IPS-11a (cell line): ENCODE measurements at regions not wholly inside any gene's neighbourhood (a gene's known extent, or its start where the extent isn't known, plus 50 kb on each side); places are given as distances from the start of the nearest gene placed in this dataset.
"Not testable (repeated sequence)": the region's sequence is repeated elsewhere in the genome, so short reads cannot be mapped to it uniquely, and the experiment has no call there.

ENCODE experiments used
- H3K4me3 ChIP-seq: one replicate; pipeline ENCODE4 v1.5.1; 2013; ENCODE audit warnings: low read depth, low read length, control low read depth

- H3K4me3 ChIP-seq: no peak overlapping the region
Observed at GRCh38 chr4:179164267-179164999, 1722.2 kb upstream of the AGA start.

GRCh38 chr4:179165000-179165738 is 1722.9 kb upstream of the AGA start:
- no peak overlapping the region for H3K4me3 ChIP-seq

- peak overlapping the region; percentile 14 for H3K4me3 ChIP-seq
Observed at GRCh38 chr4:179165862-179166261, 1723.6 kb upstream of the AGA start.

GRCh38 chr4:179170308-179170707 is 1728.1 kb upstream of the AGA start:
- H3K4me3 ChIP-seq: not testable (repeated sequence)

GRCh38 chr4:179182741-179183140 is 1740.5 kb upstream of the AGA start:
- no peak overlapping the region for H3K4me3 ChIP-seq

GRCh38 chr4:179195887-179196286 is 1753.7 kb upstream of the AGA start:
- no peak overlapping the region for H3K4me3 ChIP-seq

- no peak overlapping the region for H3K4me3 ChIP-seq
Observed at GRCh38 chr4:179196511-179196910, 1754.3 kb upstream of the AGA start.

- no peak overlapping the region for H3K4me3 ChIP-seq
Observed at GRCh38 chr4:179200681-179201080, 1758.4 kb upstream of the AGA start.

- H3K4me3 ChIP-seq: no peak overlapping the region
Observed at GRCh38 chr4:179225594-179225993, 1783.4 kb upstream of the AGA start.

GRCh38 chr4:179248821-179249220 is 1806.6 kb upstream of the AGA start:
- H3K4me3 ChIP-seq: no peak overlapping the region

GRCh38 chr4:179268791-179269190 is 1826.6 kb upstream of the AGA start:
- H3K4me3 ChIP-seq: no peak overlapping the region

- no peak overlapping the region for H3K4me3 ChIP-seq
Observed at GRCh38 chr4:179272282-179272681, 1830.0 kb upstream of the AGA start.

GRCh38 chr4:179278647-179279046 is 1836.4 kb upstream of the AGA start:
- H3K4me3 ChIP-seq: no peak overlapping the region

- H3K4me3 ChIP-seq: no peak overlapping the region
Observed at GRCh38 chr4:179285696-179286095, 1843.5 kb upstream of the AGA start.

GRCh38 chr4:179291657-179292056 is 1849.4 kb upstream of the AGA start:
- no peak overlapping the region for H3K4me3 ChIP-seq

GRCh38 chr4:179292468-179292867 is 1850.2 kb upstream of the AGA start:
- no peak overlapping the region for H3K4me3 ChIP-seq

GRCh38 chr4:179307297-179308136 is 1865.3 kb upstream of the AGA start:
- no peak overlapping the region for H3K4me3 ChIP-seq

- H3K4me3 ChIP-seq: no peak overlapping the region
Observed at GRCh38 chr4:179313823-179314222, 1871.6 kb upstream of the AGA start.

GRCh38 chr4:179325181-179325580 is 1882.9 kb upstream of the AGA start:
- H3K4me3 ChIP-seq: no peak overlapping the region

GRCh38 chr4:179328627-179329026 is 1886.4 kb upstream of the AGA start:
- H3K4me3 ChIP-seq: no peak overlapping the region

- H3K4me3 ChIP-seq: no peak overlapping the region
Observed at GRCh38 chr4:179331362-179331761, 1889.1 kb upstream of the AGA start.

GRCh38 chr4:179344861-179345260 is 1902.6 kb upstream of the AGA start:
- H3K4me3 ChIP-seq: no peak overlapping the region
